ENCODE measurements at regions not wholly inside any gene's neighbourhood (a gene's known extent, or its start where the extent isn't known, plus 50 kb on each side); places are given as distances from the start of the nearest gene placed in this dataset.

GRCh38 chr7:133195868-133196267 is 57.0 kb upstream of the EXOC4 start:
- Histone ChIP-seq H3K27me3 (ENCODE audit: control insufficient read depth, insufficient read depth, low read length) (no peaks in the 10 kb centered on the region), H3K4me3 (ENCODE audit: low read depth, low read length) (no peak overlapping the region), H3K36me3 (ENCODE audit: control insufficient read depth, insufficient read depth, low read length) (no peaks in the 10 kb centered on the region)
- TF ChIP-seq CTCF (IDR thresholded peaks at IDR 0.05; ENCODE audit: insufficient read depth, low read length, poor library complexity, severe bottlenecking) = no peak
- no peak for DNase-seq (ENCODE audit: low read depth)

- TF ChIP-seq CTCF (IDR thresholded peaks at IDR 0.05; ENCODE audit: insufficient read depth, low read length, poor library complexity, severe bottlenecking) = no peak
- H3K4me3 ChIP-seq (ENCODE audit: low read depth, low read length) = no peak overlapping the region
- no peaks in the 10 kb centered on the region for H3K27me3 ChIP-seq (ENCODE audit: control insufficient read depth, insufficient read depth, low read length)
- no peak for DNase-seq (ENCODE audit: low read depth)
- H3K36me3 ChIP-seq (ENCODE audit: control insufficient read depth, insufficient read depth, low read length) = no peaks in the 10 kb centered on the region
Observed at GRCh38 chr7:133196856-133197612, 55.8 kb upstream of the EXOC4 start.

GRCh38 chr7:133197972-133198544 is 54.8 kb upstream of the EXOC4 start:
- Histone ChIP-seq H3K36me3 (ENCODE audit: control insufficient read depth, insufficient read depth, low read length) (no peaks in the 10 kb centered on the region), H3K4me3 (ENCODE audit: low read depth, low read length) (no peak overlapping the region), H3K27me3 (ENCODE audit: control insufficient read depth, insufficient read depth, low read length) (no peaks in the 10 kb centered on the region)
- DNase-seq (ENCODE audit: low read depth) = no peak
- no peak for TF ChIP-seq CTCF (IDR thresholded peaks at IDR 0.05; ENCODE audit: insufficient read depth, low read length, poor library complexity, severe bottlenecking)

GRCh38 chr7:133199831-133200230 is 53.0 kb upstream of the EXOC4 start:
- H3K4me3 ChIP-seq (ENCODE audit: low read depth, low read length) = no peak overlapping the region
- no peak for DNase-seq (ENCODE audit: low read depth)
- no peak for TF ChIP-seq CTCF (IDR thresholded peaks at IDR 0.05; ENCODE audit: insufficient read depth, low read length, poor library complexity, severe bottlenecking)
- no peaks in the 10 kb centered on the region for H3K27me3 ChIP-seq (ENCODE audit: control insufficient read depth, insufficient read depth, low read length)
- H3K36me3 ChIP-seq (ENCODE audit: control insufficient read depth, insufficient read depth, low read length) = no peaks in the 10 kb centered on the region

- TF ChIP-seq CTCF (IDR thresholded peaks at IDR 0.05; ENCODE audit: insufficient read depth, low read length, poor library complexity, severe bottlenecking) = no peak
- H3K27me3 ChIP-seq (ENCODE audit: control insufficient read depth, insufficient read depth, low read length) = no peaks in the 10 kb centered on the region
- DNase-seq (ENCODE audit: low read depth) = no peak
- H3K36me3 ChIP-seq (ENCODE audit: control insufficient read depth, insufficient read depth, low read length) = no peaks in the 10 kb centered on the region
- H3K4me3 ChIP-seq (ENCODE audit: low read depth, low read length) = no peak overlapping the region
Observed at GRCh38 chr7:133201470-133201869, 51.4 kb upstream of the EXOC4 start.

- no peak for TF ChIP-seq CTCF (IDR thresholded peaks at IDR 0.05; ENCODE audit: insufficient read depth, low read length, poor library complexity, severe bottlenecking)
- no peak for DNase-seq (ENCODE audit: low read depth)
- Histone ChIP-seq H3K4me3 (ENCODE audit: low read depth, low read length) (no peak overlapping the region), H3K36me3 (ENCODE audit: control insufficient read depth, insufficient read depth, low read length) (no peaks in the 10 kb centered on the region), H3K27me3 (ENCODE audit: control insufficient read depth, insufficient read depth, low read length) (no peaks in the 10 kb centered on the region)
Observed at GRCh38 chr7:133202942-133203341, 49.9 kb upstream of the EXOC4 start.
